ENCODE measurements at regions not wholly inside any gene's neighbourhood (a gene's known extent, or its start where the extent isn't known, plus 50 kb on each side); places are given as distances from the start of the nearest gene placed in this dataset.

- dilution Hi-C loops (cut with MboI; ENCODE audit: extremely low pct_ligation_motif_present, low sequenced_read_pairs), result no loop called here
- no peak overlapping the region for H3K4me2 ChIP-seq (ENCODE audit: control insufficient read depth, extremely low read depth, insufficient read depth, low read depth, low read length)
- H3K9me1 ChIP-seq (ENCODE audit: control insufficient read depth, extremely low read depth, insufficient read depth, low read length), result no peaks in the 10 kb centered on the region
- H2AFZ ChIP-seq (ENCODE audit: control insufficient read depth, low read length), result no peak overlapping the region
- H3K9me3 ChIP-seq (ENCODE audit: control insufficient read depth, low read depth, low read length), result no peaks in the 10 kb centered on the region
- no peak overlapping the region for H3K9ac ChIP-seq (ENCODE audit: control insufficient read depth, extremely low read depth, insufficient read depth, low read length)
- H3K27me3 ChIP-seq (ENCODE audit: control insufficient read depth, extremely low read depth, insufficient read depth, low read length), result no peaks in the 10 kb centered on the region
- H3K79me2 ChIP-seq (ENCODE audit: control insufficient read depth, insufficient read depth, low read length), result no peaks in the 10 kb centered on the region
- H3K27ac ChIP-seq (ENCODE audit: control insufficient read depth, insufficient read depth, low read length), result no peak overlapping the region
- H3K4me1 ChIP-seq (ENCODE audit: control insufficient read depth, extremely low read depth, insufficient read depth, low read length), result no peaks in the 10 kb centered on the region
- FAIRE-seq (no peak), DNase-seq (ENCODE audit: low read depth, low spot score) (no peak)
- no peak overlapping the region for H3K4me3 ChIP-seq (ENCODE audit: control insufficient read depth in 2 of 3, extremely low read depth in 1 of 3, insufficient read depth in 2 of 3, low read depth in 1 of 3, low read length in 3 of 3)
- H4K20me1 ChIP-seq (ENCODE audit: control insufficient read depth, extremely low read depth, insufficient read depth, low read length), result no peaks in the 10 kb centered on the region
- H3K36me3 ChIP-seq (ENCODE audit: control insufficient read depth in 2 of 2, extremely low read depth in 1 of 2, insufficient read depth in 2 of 2, low read length in 2 of 2), result no peaks in the 10 kb centered on the region
- TF ChIP-seq CTCF (optimal IDR thresholded peaks at IDR 0.05 in 1 of 3, IDR thresholded peaks at IDR 0.05 in 1 of 3, conservative IDR thresholded peaks at IDR 0.05 in 1 of 3; ENCODE audit: extremely low read depth in 1 of 3, insufficient read depth in 2 of 3, low read length in 3 of 3), result no peak
- no peak for TF ChIP-seq EZH2 (IDR thresholded peaks at IDR 0.05; ENCODE audit: low read length)
Observed at GRCh38 chr3:34066328-34066727, 267.9 kb downstream of the PDCD6IP start.

- H3K4me1 ChIP-seq (ENCODE audit: control insufficient read depth, extremely low read depth, insufficient read depth, low read length), result no peaks in the 10 kb centered on the region
- no peak overlapping the region for H2AFZ ChIP-seq (ENCODE audit: control insufficient read depth, low read length)
- no peak overlapping the region for H3K4me2 ChIP-seq (ENCODE audit: control insufficient read depth, extremely low read depth, insufficient read depth, low read depth, low read length)
- TF ChIP-seq EZH2 (IDR thresholded peaks at IDR 0.05; ENCODE audit: low read length), result no peak
- H3K27ac ChIP-seq (ENCODE audit: control insufficient read depth, insufficient read depth, low read length), result no peak overlapping the region
- H3K36me3 ChIP-seq (ENCODE audit: control insufficient read depth in 2 of 2, extremely low read depth in 1 of 2, insufficient read depth in 2 of 2, low read length in 2 of 2), result no peaks in the 10 kb centered on the region
- DNase-seq (ENCODE audit: low read depth, low spot score), result no peak
- H3K9me3 ChIP-seq (ENCODE audit: control insufficient read depth, low read depth, low read length), result no peaks in the 10 kb centered on the region
- no peaks in the 10 kb centered on the region for H3K9me1 ChIP-seq (ENCODE audit: control insufficient read depth, extremely low read depth, insufficient read depth, low read length)
- H3K9ac ChIP-seq (ENCODE audit: control insufficient read depth, extremely low read depth, insufficient read depth, low read length), result no peak overlapping the region
- no peaks in the 10 kb centered on the region for H3K27me3 ChIP-seq (ENCODE audit: control insufficient read depth, extremely low read depth, insufficient read depth, low read length)
- dilution Hi-C loops (cut with MboI; ENCODE audit: extremely low pct_ligation_motif_present, low sequenced_read_pairs), result no loop called here
- no peak overlapping the region for H3K4me3 ChIP-seq (ENCODE audit: control insufficient read depth in 2 of 3, extremely low read depth in 1 of 3, insufficient read depth in 2 of 3, low read depth in 1 of 3, low read length in 3 of 3)
- no peak for FAIRE-seq
- H3K79me2 ChIP-seq (ENCODE audit: control insufficient read depth, insufficient read depth, low read length), result no peaks in the 10 kb centered on the region
- H4K20me1 ChIP-seq (ENCODE audit: control insufficient read depth, extremely low read depth, insufficient read depth, low read length), result no peaks in the 10 kb centered on the region
Observed at GRCh38 chr3:34066999-34067398, 268.6 kb downstream of the PDCD6IP start.

- DNase-seq (ENCODE audit: low read depth, low spot score), result no peak
Observed at GRCh38 chr3:34067536-34068051, 269.2 kb downstream of the PDCD6IP start.

More at GRCh38 chr3:34067536-34068051, 269.2 kb downstream of the PDCD6IP start:
- H3K27ac ChIP-seq (ENCODE audit: control insufficient read depth, insufficient read depth, low read length), result no peak overlapping the region
- H3K9ac ChIP-seq (ENCODE audit: control insufficient read depth, extremely low read depth, insufficient read depth, low read length), result no peak overlapping the region
- H3K4me2 ChIP-seq (ENCODE audit: control insufficient read depth, extremely low read depth, insufficient read depth, low read depth, low read length), result no peak overlapping the region
- no peaks in the 10 kb centered on the region for H3K9me1 ChIP-seq (ENCODE audit: control insufficient read depth, extremely low read depth, insufficient read depth, low read length)
- H2AFZ ChIP-seq (ENCODE audit: control insufficient read depth, low read length), result no peak overlapping the region
- TF ChIP-seq CTCF (optimal IDR thresholded peaks at IDR 0.05 in 1 of 3, IDR thresholded peaks at IDR 0.05 in 1 of 3, conservative IDR thresholded peaks at IDR 0.05 in 1 of 3; ENCODE audit: extremely low read depth in 1 of 3, insufficient read depth in 2 of 3, low read length in 3 of 3), result no peak
- no peak for TF ChIP-seq EZH2 (IDR thresholded peaks at IDR 0.05; ENCODE audit: low read length)
- dilution Hi-C loops (cut with MboI; ENCODE audit: extremely low pct_ligation_motif_present, low sequenced_read_pairs), result no loop called here
- no peaks in the 10 kb centered on the region for H3K79me2 ChIP-seq (ENCODE audit: control insufficient read depth, insufficient read depth, low read length)
- no peaks in the 10 kb centered on the region for H3K27me3 ChIP-seq (ENCODE audit: control insufficient read depth, extremely low read depth, insufficient read depth, low read length)
- no peaks in the 10 kb centered on the region for H4K20me1 ChIP-seq (ENCODE audit: control insufficient read depth, extremely low read depth, insufficient read depth, low read length)
- no peak overlapping the region for H3K4me3 ChIP-seq (ENCODE audit: control insufficient read depth in 2 of 3, extremely low read depth in 1 of 3, insufficient read depth in 2 of 3, low read depth in 1 of 3, low read length in 3 of 3)
- H3K4me1 ChIP-seq (ENCODE audit: control insufficient read depth, extremely low read depth, insufficient read depth, low read length), result no peaks in the 10 kb centered on the region
- FAIRE-seq, result no peak
- no peaks in the 10 kb centered on the region for H3K36me3 ChIP-seq (ENCODE audit: control insufficient read depth in 2 of 2, extremely low read depth in 1 of 2, insufficient read depth in 2 of 2, low read length in 2 of 2)
- no peaks in the 10 kb centered on the region for H3K9me3 ChIP-seq (ENCODE audit: control insufficient read depth, low read depth, low read length)

Data from keratinocyte (primary cell).